Kidney (tissue), 13 donors: ENCODE measurements at regions not wholly inside any gene's neighbourhood (a gene's known extent, or its start where the extent isn't known, plus 50 kb on each side); places are given as distances from the start of the nearest gene placed in this dataset.

Experiments
- DNase-seq, 5 donors: peaks; one replicate each; pipeline ENCODE4 v3.0.0-alpha.2; 2013 to 2020
- FAIRE-seq: peaks from 2 replicates; lab custom pipeline; 2012; peaks lifted over from hg19 to GRCh38; lab: Jason Lieb, UNC
- H3K27ac ChIP-seq, 2 donors: one replicate each; pipeline ENCODE4 v1.7.0; 2013; ENCODE audit warnings: low read depth in 2 of 2, low read length in 2 of 2, inconsistent platforms in 1 of 2
- H3K27me3 ChIP-seq: one replicate; pipeline ENCODE4 v1.7.1; 2013; ENCODE audit warnings: low read length, inconsistent platforms; ENCODE audit not compliant: control insufficient read depth, insufficient read depth
- H3K36me3 ChIP-seq, 3 donors: one replicate each; pipeline versions ENCODE4 v1.7.0 to v1.7.1; 2013; ENCODE audit warnings: low read length in 3 of 3, control low read depth in 1 of 3, inconsistent platforms in 1 of 3; ENCODE audit not compliant: insufficient read depth in 3 of 3, control insufficient read depth in 2 of 3
- H3K4me1 ChIP-seq, 3 donors: one replicate each; pipeline versions ENCODE4 v1.7.0 to v1.7.1; 2013; ENCODE audit warnings: low read length in 3 of 3, inconsistent platforms in 1 of 3, low read depth in 1 of 3; ENCODE audit not compliant: control insufficient read depth in 2 of 3, insufficient read depth in 2 of 3
- H3K4me3 ChIP-seq, 3 donors: one replicate each; pipeline versions ENCODE4 v1.7.0 to v1.8.1; 2013; ENCODE audit warnings: low read length in 3 of 3, control low read depth in 1 of 3, inconsistent platforms in 1 of 3
- H3K9ac ChIP-seq, 3 donors: one replicate each; pipeline versions ENCODE4 v1.7.0 to v1.7.1; 2013; ENCODE audit warnings: low read length in 3 of 3, control low read depth in 1 of 3, inconsistent platforms in 1 of 3
- H3K9me3 ChIP-seq, 3 donors: one replicate each; pipeline versions ENCODE4 v1.7.0 to v1.7.1; 2013; ENCODE audit warnings: low read length in 3 of 3, control low read depth in 1 of 3, inconsistent platforms in 1 of 3; ENCODE audit not compliant: control insufficient read depth in 2 of 3, insufficient read depth in 1 of 3
- CTCF ChIP-seq: IDR thresholded peaks from 3 replicates; pipeline ENCODE4 v1.5.1; 2012; ENCODE audit warnings: mild to moderate bottlenecking, moderate library complexity, borderline replicate concordance; ENCODE audit not compliant: insufficient read depth; ENCODE audit errors: extremely low read depth
- intact Hi-C: fragments of 100-400 bp; cut with DNase I; formaldehyde crosslinking; loops from one replicate; pipeline ENCODE4 v1.11.1; 2022
- donor health status: control.
- donor health status: control.
- donor health status: control.
- donor health status: control.
- donor health status: control.
- donor health status: DM: yes; HTN: yes; CAD: no.
- donor health status: Normal renal cell carcinoma (clear cell type).

- H3K36me3 ChIP-seq = no peaks in the 10 kb centered on the region
- intact Hi-C loops = no loop called here
- FAIRE-seq (no peak), DNase-seq (no peak)
- H3K27ac ChIP-seq = no peak overlapping the region
- no peaks in the 10 kb centered on the region for H3K4me1 ChIP-seq
- no peak for TF ChIP-seq CTCF
- no peak overlapping the region for H3K9ac ChIP-seq
- H3K27me3 ChIP-seq = no peaks in the 10 kb centered on the region
- no peaks in the 10 kb centered on the region for H3K9me3 ChIP-seq
- no peak overlapping the region for H3K4me3 ChIP-seq
These were observed 154.1 kb upstream of the KLHL29 start for GRCh38 chr2:23230885-23231284.

GRCh38 chr2:23231865-23232264 lies 153.1 kb upstream of the KLHL29 start:
- intact Hi-C loops = no loop called here
- no peak for DNase-seq
- Histone ChIP-seq H3K27ac (no peak overlapping the region), H3K9me3 (no peaks in the 10 kb centered on the region), H3K9ac (no peak overlapping the region), H3K27me3 (no peaks in the 10 kb centered on the region), H3K4me3 (no peak overlapping the region), H3K36me3 (no peaks in the 10 kb centered on the region), H3K4me1 (no peaks in the 10 kb centered on the region)
- no peak for TF ChIP-seq CTCF
- FAIRE-seq = no peak

GRCh38 chr2:23235292-23235691 lies 149.7 kb upstream of the KLHL29 start:
- no peak for FAIRE-seq
- intact Hi-C loops = no loop called here
- no peak overlapping the region for H3K9ac ChIP-seq
- TF ChIP-seq CTCF = no peak
- H3K27me3 ChIP-seq = no peaks in the 10 kb centered on the region
- H3K9me3 ChIP-seq = no peaks in the 10 kb centered on the region
- no peak overlapping the region for H3K27ac ChIP-seq
- DNase-seq = no peak
- no peak overlapping the region for H3K4me3 ChIP-seq
- H3K36me3 ChIP-seq = no peaks in the 10 kb centered on the region
- no peaks in the 10 kb centered on the region for H3K4me1 ChIP-seq

- no peaks in the 10 kb centered on the region for H3K36me3 ChIP-seq
- FAIRE-seq (no peak), DNase-seq (peak in 2 of 5 donors; percentile 17 to 28)
- H3K9me3 ChIP-seq = no peaks in the 10 kb centered on the region
- H3K27me3 ChIP-seq = no peaks in the 10 kb centered on the region
- H3K4me1 ChIP-seq = no peaks in the 10 kb centered on the region
- H3K27ac ChIP-seq = no peak overlapping the region
- intact Hi-C loops = no loop called here
- H3K9ac ChIP-seq = no peak overlapping the region
- no peak for TF ChIP-seq CTCF
- no peak overlapping the region for H3K4me3 ChIP-seq
These were observed 149.2 kb upstream of the KLHL29 start for GRCh38 chr2:23235736-23236135.
